HEK293 (cell line): ENCODE measurements at regions not wholly inside any gene's neighbourhood (a gene's known extent, or its start where the extent isn't known, plus 50 kb on each side); places are given as distances from the start of the nearest gene placed in this dataset.

ENCODE experiments used
- GLI2 ChIP-seq: fragments of 450-650 bp; formaldehyde crosslinking; IDR thresholded peaks from 2 replicates; pipeline ENCODE4; 2017; ENCODE audit warnings: missing biosample characterization, missing genetic modification characterization, low read depth, borderline replicate concordance
- GLIS1 ChIP-seq: fragments of 450-650 bp; formaldehyde crosslinking; IDR thresholded peaks from 2 replicates; pipeline ENCODE4 v1.5.1; 2016; ENCODE audit warnings: missing biosample characterization, missing genetic modification characterization
- GLIS2 ChIP-seq: fragments of 450-650 bp; formaldehyde crosslinking; IDR thresholded peaks from 2 replicates; pipeline ENCODE4 v1.5.1; 2016; ENCODE audit warnings: missing biosample characterization, missing genetic modification characterization
- KLF10 ChIP-seq: fragments of 450-650 bp; IDR thresholded peaks from 2 replicates; pipeline ENCODE4 v1.5.1; 2018; ENCODE audit warnings: missing biosample characterization, mild to moderate bottlenecking, missing genetic modification characterization
- SCRT2 ChIP-seq: fragments of 450-650 bp; formaldehyde crosslinking; IDR thresholded peaks from 2 replicates; pipeline ENCODE4 v1.5.1; 2016; ENCODE audit warnings: missing biosample characterization, missing genetic modification characterization
- WT1 ChIP-seq: fragments of 450-650 bp; formaldehyde crosslinking; IDR thresholded peaks from 2 replicates; pipeline ENCODE4 v1.5.1; 2016; ENCODE audit warnings: missing biosample characterization, missing genetic modification characterization
- ZBTB21 ChIP-seq: fragments of 450-650 bp; formaldehyde crosslinking; IDR thresholded peaks from 2 replicates; pipeline ENCODE4 v1.5.1; 2017; ENCODE audit warnings: missing biosample characterization, missing genetic modification characterization
- ZBTB7A ChIP-seq: fragments of 450-650 bp; formaldehyde crosslinking; IDR thresholded peaks from 2 replicates; pipeline ENCODE4 v1.5.1; 2016; ENCODE audit warnings: low read depth, missing biosample characterization, missing genetic modification characterization
- ZBTB8A ChIP-seq: fragments of 450-650 bp; formaldehyde crosslinking; IDR thresholded peaks from 2 replicates; pipeline ENCODE4 v1.5.1; 2016; ENCODE audit warnings: missing biosample characterization, missing genetic modification characterization
- ZFP69B ChIP-seq: fragments of 450-650 bp; formaldehyde crosslinking; IDR thresholded peaks from 2 replicates; pipeline ENCODE4 v1.5.1; 2016; ENCODE audit warnings: missing biosample characterization, missing genetic modification characterization
- ZNF140 ChIP-seq: fragments of 450-650 bp; formaldehyde crosslinking; IDR thresholded peaks from 2 replicates; pipeline ENCODE4 v1.5.1; 2016; ENCODE audit warnings: missing biosample characterization, missing genetic modification characterization
- ZNF37A ChIP-seq: fragments of 450-650 bp; IDR thresholded peaks from 2 replicates; pipeline ENCODE4 v1.5.1; 2018; ENCODE audit warnings: missing biosample characterization, missing genetic modification characterization
- ZNF433 ChIP-seq: fragments of 450-650 bp; formaldehyde crosslinking; IDR thresholded peaks from 2 replicates; pipeline ENCODE4 v1.5.1; 2016; ENCODE audit warnings: missing biosample characterization, missing genetic modification characterization, low read depth
- ZNF501 ChIP-seq: fragments of 450-650 bp; formaldehyde crosslinking; IDR thresholded peaks from 2 replicates; pipeline ENCODE4 v1.5.1; 2016; ENCODE audit warnings: missing biosample characterization, missing genetic modification characterization
- ZNF521 ChIP-seq: fragments of 450-650 bp; formaldehyde crosslinking; IDR thresholded peaks from 2 replicates; pipeline ENCODE4 v1.5.1; 2017; ENCODE audit warnings: missing biosample characterization, mild to moderate bottlenecking, missing genetic modification characterization
- ZNF558 ChIP-seq: fragments of 450-650 bp; formaldehyde crosslinking; IDR thresholded peaks from 2 replicates; pipeline ENCODE4 v1.5.1; 2016; ENCODE audit warnings: missing biosample characterization, missing genetic modification characterization
- ZNF585B ChIP-seq: fragments of 450-650 bp; formaldehyde crosslinking; IDR thresholded peaks from 2 replicates; pipeline ENCODE4 v1.5.1; 2016; ENCODE audit warnings: missing biosample characterization, missing genetic modification characterization
- ZNF610 ChIP-seq: fragments of 450-650 bp; formaldehyde crosslinking; IDR thresholded peaks from 2 replicates; pipeline ENCODE4 v1.5.1; 2016; ENCODE audit warnings: missing biosample characterization, missing genetic modification characterization, borderline replicate concordance
- ZNF623 ChIP-seq: fragments of 450-650 bp; formaldehyde crosslinking; IDR thresholded peaks from 2 replicates; pipeline ENCODE4 v1.5.1; 2016; ENCODE audit warnings: missing biosample characterization, missing genetic modification characterization
- ZNF658 ChIP-seq: fragments of 450-650 bp; formaldehyde crosslinking; IDR thresholded peaks from 2 replicates; pipeline ENCODE4; 2016; ENCODE audit warnings: missing biosample characterization, missing genetic modification characterization
- ZNF707 ChIP-seq: fragments of 450-650 bp; formaldehyde crosslinking; IDR thresholded peaks from 2 replicates; pipeline ENCODE4 v1.5.1; 2016; ENCODE audit warnings: missing biosample characterization, missing genetic modification characterization
- ZNF776 ChIP-seq: fragments of 450-650 bp; formaldehyde crosslinking; IDR thresholded peaks from 2 replicates; pipeline ENCODE4 v1.5.0; 2017; ENCODE audit warnings: missing biosample characterization, missing genetic modification characterization, borderline replicate concordance
- TF ChIP-seq, protein P1 (sequence below): IDR thresholded peaks from 2 replicates; pipeline ENCODE4 v1.6.1; 2011; ENCODE audit warnings: mild to moderate bottlenecking, low read depth, low read length, borderline replicate concordance
- TF ChIP-seq, protein P2 (sequence below): fragments of 450-650 bp; formaldehyde crosslinking; IDR thresholded peaks from 2 replicates; pipeline ENCODE4 v1.5.1; 2016; ENCODE audit warnings: missing biosample characterization, missing genetic modification characterization
- TF ChIP-seq, protein P3 (sequence below): fragments of 450-650 bp; formaldehyde crosslinking; IDR thresholded peaks from 2 replicates; pipeline ENCODE4 v1.5.1; 2016; ENCODE audit warnings: missing biosample characterization, missing genetic modification characterization
- TF ChIP-seq, protein P4 (sequence below): fragments of 450-650 bp; formaldehyde crosslinking; IDR thresholded peaks from 2 replicates; pipeline ENCODE4 v1.5.1; 2016; ENCODE audit warnings: missing biosample characterization, missing genetic modification characterization
- TF ChIP-seq, protein P5 (sequence below): fragments of 450-650 bp; formaldehyde crosslinking; optimal IDR thresholded peaks from 2 replicates; pipeline ENCODE3; 2016; ENCODE audit warnings: missing biosample characterization, mild to moderate bottlenecking, missing genetic modification characterization
- TF ChIP-seq, protein P6 (sequence below): sonication (generic); formaldehyde crosslinking; IDR thresholded peaks from 2 replicates; pipeline ENCODE4 v1.8.1; 2022; ENCODE audit warnings: mild to moderate bottlenecking, moderate library complexity, missing genetic modification reagents
- TF ChIP-seq, protein P7 (sequence below): fragments of 450-650 bp; formaldehyde crosslinking; IDR thresholded peaks from 2 replicates; pipeline ENCODE4 v1.5.1; 2016; ENCODE audit warnings: missing biosample characterization, missing genetic modification characterization

DNA sequence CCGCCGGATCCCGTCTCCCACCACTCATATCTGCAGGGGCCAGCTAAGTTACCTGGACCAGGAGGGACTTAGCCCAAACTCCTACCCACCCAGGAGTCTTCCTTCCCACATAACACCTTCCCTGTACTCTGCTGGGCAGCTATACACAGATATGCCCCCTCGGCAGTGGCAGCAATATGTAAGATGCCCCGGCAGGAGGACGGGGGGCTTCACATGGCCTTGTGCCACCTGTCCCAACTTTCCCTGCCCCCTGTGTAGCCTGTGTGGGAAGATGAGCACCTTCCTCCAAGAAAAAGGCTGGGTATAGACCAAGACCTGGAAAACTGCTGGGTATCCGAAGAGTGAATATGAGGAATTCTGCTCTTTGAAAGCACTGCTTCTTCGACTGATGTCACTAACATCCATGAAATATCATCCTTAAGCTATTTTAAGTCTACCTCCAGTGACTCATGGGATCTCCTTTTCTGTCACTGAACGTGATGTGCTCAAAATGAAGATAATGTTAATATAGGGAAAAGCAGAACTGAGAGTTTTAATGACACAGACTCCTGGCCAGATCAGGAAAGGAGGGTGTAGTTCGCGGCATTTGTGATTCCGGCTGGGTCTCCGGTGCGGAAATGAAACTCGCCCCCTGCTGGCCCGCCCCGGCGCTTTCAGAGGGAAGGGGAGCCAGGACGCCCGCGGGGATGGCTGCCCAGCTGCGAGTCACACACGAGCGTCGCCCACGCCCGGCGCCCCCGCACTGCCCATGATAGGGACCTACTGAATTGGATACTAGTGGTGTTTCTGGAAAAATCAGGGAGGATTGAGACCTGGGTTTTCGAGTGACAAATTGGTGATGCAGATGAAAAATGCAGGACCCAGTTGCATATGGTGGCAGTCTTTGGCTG, 256.9 kb upstream of the NFE2L3 start (continued):
- 0 out of 2 replicates have a peak, but pooled peaks have one; percentile 37 for TF ChIP-seq ZNF610
- TF ChIP-seq, protein P1, sequence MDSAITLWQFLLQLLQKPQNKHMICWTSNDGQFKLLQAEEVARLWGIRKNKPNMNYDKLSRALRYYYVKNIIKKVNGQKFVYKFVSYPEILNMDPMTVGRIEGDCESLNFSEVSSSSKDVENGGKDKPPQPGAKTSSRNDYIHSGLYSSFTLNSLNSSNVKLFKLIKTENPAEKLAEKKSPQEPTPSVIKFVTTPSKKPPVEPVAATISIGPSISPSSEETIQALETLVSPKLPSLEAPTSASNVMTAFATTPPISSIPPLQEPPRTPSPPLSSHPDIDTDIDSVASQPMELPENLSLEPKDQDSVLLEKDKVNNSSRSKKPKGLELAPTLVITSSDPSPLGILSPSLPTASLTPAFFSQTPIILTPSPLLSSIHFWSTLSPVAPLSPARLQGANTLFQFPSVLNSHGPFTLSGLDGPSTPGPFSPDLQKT = no peak
- peak; percentile 22; the same call in 1 of the 2 replicates for TF ChIP-seq GLIS1 (tag by site-specific recombination)
- no peak for TF ChIP-seq ZNF585B (tag by site-specific recombination)
- TF ChIP-seq SCRT2 (tag by site-specific recombination) = no peak
- TF ChIP-seq ZNF623 = no peak
- TF ChIP-seq ZNF433 (tag by site-specific recombination) = no peak
- TF ChIP-seq ZBTB7A (tag by site-specific recombination) = no peak
- TF ChIP-seq, protein P2, sequence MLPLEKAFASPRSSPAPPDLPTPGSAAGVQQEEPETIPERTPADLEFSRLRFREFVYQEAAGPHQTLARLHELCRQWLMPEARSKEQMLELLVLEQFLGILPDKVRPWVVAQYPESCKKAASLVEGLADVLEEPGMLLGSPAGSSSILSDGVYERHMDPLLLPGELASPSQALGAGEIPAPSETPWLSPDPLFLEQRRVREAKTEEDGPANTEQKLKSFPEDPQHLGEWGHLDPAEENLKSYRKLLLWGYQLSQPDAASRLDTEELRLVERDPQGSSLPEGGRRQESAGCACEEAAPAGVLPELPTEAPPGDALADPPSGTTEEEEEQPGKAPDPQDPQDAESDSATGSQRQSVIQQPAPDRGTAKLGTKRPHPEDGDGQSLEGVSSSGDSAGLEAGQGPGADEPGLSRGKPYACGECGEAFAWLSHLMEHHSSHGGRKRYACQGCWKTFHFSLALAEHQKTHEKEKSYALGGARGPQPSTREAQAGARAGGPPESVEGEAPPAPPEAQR (tag by site-specific recombination) = no peak
- 0 out of 2 replicates have a peak, but pooled peaks have one; percentile 19 for TF ChIP-seq GLIS2
- TF ChIP-seq, protein P3, sequence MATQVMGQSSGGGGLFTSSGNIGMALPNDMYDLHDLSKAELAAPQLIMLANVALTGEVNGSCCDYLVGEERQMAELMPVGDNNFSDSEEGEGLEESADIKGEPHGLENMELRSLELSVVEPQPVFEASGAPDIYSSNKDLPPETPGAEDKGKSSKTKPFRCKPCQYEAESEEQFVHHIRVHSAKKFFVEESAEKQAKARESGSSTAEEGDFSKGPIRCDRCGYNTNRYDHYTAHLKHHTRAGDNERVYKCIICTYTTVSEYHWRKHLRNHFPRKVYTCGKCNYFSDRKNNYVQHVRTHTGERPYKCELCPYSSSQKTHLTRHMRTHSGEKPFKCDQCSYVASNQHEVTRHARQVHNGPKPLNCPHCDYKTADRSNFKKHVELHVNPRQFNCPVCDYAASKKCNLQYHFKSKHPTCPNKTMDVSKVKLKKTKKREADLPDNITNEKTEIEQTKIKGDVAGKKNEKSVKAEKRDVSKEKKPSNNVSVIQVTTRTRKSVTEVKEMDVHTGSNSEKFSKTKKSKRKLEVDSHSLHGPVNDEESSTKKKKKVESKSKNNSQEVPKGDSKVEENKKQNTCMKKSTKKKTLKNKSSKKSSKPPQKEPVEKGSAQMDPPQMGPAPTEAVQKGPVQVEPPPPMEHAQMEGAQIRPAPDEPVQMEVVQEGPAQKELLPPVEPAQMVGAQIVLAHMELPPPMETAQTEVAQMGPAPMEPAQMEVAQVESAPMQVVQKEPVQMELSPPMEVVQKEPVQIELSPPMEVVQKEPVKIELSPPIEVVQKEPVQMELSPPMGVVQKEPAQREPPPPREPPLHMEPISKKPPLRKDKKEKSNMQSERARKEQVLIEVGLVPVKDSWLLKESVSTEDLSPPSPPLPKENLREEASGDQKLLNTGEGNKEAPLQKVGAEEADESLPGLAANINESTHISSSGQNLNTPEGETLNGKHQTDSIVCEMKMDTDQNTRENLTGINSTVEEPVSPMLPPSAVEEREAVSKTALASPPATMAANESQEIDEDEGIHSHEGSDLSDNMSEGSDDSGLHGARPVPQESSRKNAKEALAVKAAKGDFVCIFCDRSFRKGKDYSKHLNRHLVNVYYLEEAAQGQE (tag by site-specific recombination) = no peak
- TF ChIP-seq ZNF558 (tag by site-specific recombination) = no peak
- TF ChIP-seq ZFP69B (tag by site-specific recombination) = no peak
- no peak for TF ChIP-seq ZNF501 (tag by site-specific recombination)
- TF ChIP-seq, protein P4, sequence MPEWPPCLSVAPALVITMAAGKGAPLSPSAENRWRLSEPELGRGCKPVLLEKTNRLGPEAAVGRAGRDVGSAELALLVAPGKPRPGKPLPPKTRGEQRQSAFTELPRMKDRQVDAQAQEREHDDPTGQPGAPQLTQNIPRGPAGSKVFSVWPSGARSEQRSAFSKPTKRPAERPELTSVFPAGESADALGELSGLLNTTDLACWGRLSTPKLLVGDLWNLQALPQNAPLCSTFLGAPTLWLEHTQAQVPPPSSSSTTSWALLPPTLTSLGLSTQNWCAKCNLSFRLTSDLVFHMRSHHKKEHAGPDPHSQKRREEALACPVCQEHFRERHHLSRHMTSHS (tag by site-specific recombination) = no peak
- TF ChIP-seq, protein P5, sequence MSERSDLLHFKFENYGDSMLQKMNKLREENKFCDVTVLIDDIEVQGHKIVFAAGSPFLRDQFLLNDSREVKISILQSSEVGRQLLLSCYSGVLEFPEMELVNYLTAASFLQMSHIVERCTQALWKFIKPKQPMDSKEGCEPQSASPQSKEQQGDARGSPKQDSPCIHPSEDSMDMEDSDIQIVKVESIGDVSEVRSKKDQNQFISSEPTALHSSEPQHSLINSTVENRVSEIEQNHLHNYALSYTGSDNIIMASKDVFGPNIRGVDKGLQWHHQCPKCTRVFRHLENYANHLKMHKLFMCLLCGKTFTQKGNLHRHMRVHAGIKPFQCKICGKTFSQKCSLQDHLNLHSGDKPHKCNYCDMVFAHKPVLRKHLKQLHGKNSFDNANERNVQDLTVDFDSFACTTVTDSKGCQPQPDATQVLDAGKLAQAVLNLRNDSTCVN = peak; percentile 18
- no peak for TF ChIP-seq ZNF658
- no peak for TF ChIP-seq ZNF140 (tag by site-specific recombination)
- no peak for TF ChIP-seq WT1 (tag by site-specific recombination)
- TF ChIP-seq ZNF521 = no peak
- TF ChIP-seq ZNF37A (tag by site-specific recombination) = no peak
- TF ChIP-seq ZNF707 (tag by site-specific recombination) = no peak
- no peak for TF ChIP-seq KLF10 (tag by site-specific recombination)
- no peak for TF ChIP-seq ZBTB21
- TF ChIP-seq ZNF776 (tag by site-specific recombination) = no peak
- TF ChIP-seq, protein P6, sequence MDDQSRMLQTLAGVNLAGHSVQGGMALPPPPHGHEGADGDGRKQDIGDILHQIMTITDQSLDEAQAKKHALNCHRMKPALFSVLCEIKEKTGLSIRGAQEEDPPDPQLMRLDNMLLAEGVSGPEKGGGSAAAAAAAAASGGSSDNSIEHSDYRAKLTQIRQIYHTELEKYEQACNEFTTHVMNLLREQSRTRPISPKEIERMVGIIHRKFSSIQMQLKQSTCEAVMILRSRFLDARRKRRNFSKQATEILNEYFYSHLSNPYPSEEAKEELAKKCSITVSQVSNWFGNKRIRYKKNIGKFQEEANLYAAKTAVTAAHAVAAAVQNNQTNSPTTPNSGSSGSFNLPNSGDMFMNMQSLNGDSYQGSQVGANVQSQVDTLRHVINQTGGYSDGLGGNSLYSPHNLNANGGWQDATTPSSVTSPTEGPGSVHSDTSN (CRISPR knock-in tag) = no peak
- TF ChIP-seq, protein P7, sequence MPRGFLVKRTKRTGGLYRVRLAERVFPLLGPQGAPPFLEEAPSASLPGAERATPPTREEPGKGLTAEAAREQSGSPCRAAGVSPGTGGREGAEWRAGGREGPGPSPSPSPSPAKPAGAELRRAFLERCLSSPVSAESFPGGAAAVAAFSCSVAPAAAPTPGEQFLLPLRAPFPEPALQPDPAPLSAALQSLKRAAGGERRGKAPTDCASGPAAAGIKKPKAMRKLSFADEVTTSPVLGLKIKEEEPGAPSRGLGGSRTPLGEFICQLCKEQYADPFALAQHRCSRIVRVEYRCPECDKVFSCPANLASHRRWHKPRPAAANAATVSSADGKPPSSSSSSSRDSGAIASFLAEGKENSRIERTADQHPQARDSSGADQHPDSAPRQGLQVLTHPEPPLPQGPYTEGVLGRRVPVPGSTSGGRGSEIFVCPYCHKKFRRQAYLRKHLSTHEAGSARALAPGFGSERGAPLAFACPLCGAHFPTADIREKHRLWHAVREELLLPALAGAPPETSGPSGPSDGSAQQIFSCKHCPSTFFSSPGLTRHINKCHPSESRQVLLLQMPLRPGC (tag by site-specific recombination) = no peak
- TF ChIP-seq GLI2 (tag by site-specific recombination) = no peak
- TF ChIP-seq ZBTB8A (tag by site-specific recombination) = peak; percentile 60
